ENCODE measurements at regions not wholly inside any gene's neighbourhood (a gene's known extent, or its start where the extent isn't known, plus 50 kb on each side); places are given as distances from the start of the nearest gene placed in this dataset.

- TF ChIP-seq, protein P1, sequence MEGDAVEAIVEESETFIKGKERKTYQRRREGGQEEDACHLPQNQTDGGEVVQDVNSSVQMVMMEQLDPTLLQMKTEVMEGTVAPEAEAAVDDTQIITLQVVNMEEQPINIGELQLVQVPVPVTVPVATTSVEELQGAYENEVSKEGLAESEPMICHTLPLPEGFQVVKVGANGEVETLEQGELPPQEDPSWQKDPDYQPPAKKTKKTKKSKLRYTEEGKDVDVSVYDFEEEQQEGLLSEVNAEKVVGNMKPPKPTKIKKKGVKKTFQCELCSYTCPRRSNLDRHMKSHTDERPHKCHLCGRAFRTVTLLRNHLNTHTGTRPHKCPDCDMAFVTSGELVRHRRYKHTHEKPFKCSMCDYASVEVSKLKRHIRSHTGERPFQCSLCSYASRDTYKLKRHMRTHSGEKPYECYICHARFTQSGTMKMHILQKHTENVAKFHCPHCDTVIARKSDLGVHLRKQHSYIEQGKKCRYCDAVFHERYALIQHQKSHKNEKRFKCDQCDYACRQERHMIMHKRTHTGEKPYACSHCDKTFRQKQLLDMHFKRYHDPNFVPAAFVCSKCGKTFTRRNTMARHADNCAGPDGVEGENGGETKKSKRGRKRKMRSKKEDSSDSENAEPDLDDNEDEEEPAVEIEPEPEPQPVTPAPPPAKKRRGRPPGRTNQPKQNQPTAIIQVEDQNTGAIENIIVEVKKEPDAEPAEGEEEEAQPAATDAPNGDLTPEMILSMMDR (conservative IDR thresholded peaks at IDR 0.05) = no peak
- no peak for TF ChIP-seq EZH2 (IDR thresholded peaks at IDR 0.05; ENCODE audit: low read depth)
These were observed 343.5 kb downstream of the UQCRFS1 start for GRCh38 chr19:28869459-28869858.

Data from PC-9 (cell line).